HCEC 1CT (cell line): ENCODE measurements at regions not wholly inside any gene's neighbourhood (a gene's known extent, or its start where the extent isn't known, plus 50 kb on each side); places are given as distances from the start of the nearest gene placed in this dataset.
A peak's percentile ranks its signal among the peaks of the same experiment; 100 is the strongest.
"Not testable (repeated sequence)": the region's sequence is repeated elsewhere in the genome, so short reads cannot be mapped to it uniquely, and the experiment has no call there.

Experiments
- DNase-seq: peaks from one replicate; pipeline ENCODE4 v3.0.0-alpha.2; 2017

DNA sequence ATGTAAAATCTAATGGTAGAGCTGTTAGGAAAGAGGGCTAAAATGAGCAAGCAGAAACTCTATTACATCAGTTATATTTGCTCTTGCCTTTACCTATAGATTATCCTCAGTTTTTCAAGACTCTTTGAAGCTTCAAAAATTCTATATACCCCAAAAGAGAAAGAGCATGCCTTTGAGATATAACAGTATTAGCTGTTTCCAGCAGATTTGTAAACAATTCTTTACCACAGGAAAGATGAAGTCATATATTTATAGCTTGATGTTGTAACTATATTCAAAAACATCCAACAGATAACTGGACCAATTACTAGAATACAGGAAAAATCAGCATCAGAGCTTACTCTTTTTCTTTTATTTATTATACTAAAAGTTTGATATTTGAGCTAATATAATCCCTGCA is 416.2 kb upstream of the TPK1 start:
- DNase-seq: peak; percentile 32

DNA sequence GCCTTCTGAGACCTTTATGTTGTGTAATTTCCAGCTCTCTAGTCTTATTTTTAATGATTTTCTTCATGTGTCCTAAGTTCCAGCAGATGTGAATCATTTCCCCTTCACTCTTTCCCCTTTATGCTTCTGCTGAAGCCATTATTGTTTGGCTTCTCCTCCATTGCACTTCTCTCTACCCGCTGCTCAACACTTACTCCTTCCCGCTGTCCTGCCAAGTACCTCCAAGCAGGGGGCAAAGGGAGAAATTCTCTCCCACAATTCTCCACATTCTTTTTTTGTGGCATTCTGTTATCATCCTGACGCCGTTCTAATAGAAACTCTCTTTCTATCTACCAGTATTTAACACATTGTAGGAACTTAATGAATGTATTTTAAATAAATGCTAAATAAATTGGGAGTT is 388.9 kb upstream of the TPK1 start:
- no peak for DNase-seq

DNA sequence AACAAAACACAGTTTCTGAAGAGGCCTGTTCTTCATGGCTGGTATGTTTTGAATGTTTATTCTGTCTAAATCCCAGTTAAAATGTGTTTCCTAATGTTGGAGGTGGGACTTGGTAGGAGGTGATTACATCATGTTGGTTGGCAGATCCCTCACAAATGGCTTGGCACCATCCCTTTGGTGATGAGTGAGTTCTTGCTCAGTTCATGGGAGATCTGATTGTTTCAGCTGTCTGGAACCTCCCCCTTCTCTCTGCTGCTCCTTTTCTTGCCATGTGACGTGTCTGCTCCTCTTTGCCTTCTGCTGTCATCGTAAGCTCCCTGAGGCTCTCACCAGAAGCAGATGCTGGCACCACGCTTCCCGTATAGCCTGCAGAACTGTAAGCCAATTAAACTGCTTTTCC is 383.6 kb upstream of the TPK1 start:
- DNase-seq: no peak

DNA sequence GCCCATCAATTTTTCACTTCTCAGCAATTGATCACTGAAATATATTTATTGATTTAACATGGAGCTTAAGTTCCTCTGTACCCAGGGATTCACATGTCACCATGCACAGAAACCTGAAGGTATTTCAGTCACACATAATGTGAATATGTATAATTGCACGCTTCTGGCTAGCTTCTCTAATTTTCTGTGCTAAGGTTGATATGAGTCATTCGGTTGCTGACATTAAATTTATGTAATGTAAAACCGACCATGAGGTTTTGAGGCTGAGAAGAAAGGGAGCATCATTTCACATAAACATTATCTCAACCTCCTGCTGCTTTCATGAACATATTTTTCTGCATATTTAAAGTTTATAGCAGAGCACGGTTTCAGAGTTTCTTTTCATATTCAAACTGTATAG is 381.0 kb upstream of the TPK1 start:
- DNase-seq: no peak

DNA sequence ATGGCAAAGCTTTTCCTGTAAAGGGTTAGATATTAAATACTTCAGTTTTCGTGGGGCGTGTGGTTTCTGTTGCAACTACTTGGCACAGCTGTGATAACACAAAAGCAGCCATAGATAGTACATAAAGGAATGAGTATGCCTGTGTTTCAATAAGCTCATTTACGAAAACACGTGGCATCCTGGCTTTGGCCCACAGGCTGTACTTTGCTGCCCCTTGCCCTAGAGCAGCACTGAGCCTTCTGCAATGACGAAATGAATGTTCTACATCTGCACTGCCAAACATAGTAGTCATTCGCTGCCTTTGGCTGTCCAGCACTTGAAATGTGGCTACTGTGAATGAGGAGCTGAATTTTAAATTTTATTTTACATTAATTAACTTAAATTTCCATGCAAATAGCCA is 376.2 kb upstream of the TPK1 start:
- DNase-seq: peak; percentile 75

DNA sequence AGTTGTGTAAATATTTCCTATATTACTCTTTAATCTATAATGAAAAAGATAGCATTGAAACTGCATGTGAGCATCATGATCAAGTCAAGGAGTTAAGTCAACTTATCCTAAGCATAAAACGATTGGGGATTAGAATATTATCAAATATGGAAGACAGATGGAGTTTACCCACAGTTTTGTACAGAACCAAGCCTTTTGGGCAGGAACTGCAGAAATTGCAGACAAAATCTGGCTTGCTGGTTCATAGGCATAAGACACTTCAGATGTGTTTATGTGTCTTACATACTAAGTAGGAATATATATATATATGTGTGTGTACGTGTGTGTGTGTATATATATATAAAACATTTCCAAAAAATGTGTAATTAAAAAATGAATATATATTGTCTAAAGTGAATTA is 375.4 kb upstream of the TPK1 start:
- DNase-seq: no peak

DNA sequence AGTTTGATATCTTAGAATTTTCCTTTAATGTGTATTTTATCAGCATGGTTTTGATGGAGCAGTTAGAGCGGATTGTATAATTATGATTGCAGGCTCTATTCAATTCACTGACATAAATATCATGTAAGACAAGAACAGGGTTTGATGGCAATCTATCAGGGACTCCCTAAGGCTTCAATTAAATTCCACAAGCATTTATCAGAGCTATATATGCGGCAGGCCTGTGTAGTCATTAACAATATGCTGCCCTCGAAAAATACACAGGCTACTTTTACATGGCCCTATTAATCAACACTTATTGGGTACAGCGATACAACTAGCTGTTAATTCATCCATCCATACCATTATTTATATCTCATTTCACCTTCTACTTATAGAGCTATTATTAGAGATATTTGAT is 358.1 kb upstream of the TPK1 start:
- no peak for DNase-seq

DNA sequence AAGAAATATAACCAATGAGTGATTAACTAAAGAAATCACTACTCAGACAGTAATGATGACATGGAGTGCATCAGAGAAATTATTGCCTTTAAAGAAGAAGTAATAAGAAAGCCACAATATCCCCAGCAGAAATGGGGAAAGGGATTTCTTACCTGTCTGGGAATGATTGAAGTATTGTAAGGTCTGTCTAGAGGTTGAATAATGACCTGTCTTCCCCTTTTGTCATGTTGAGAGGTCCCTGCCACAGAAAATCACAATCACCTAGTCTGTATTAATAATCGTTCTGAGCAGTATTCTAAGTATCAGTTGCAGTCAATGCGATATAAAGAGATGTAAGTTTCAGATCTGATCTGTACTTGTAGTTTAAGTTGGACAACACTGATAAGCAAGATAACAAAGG is 349.1 kb upstream of the TPK1 start:
- DNase-seq: no peak

DNA sequence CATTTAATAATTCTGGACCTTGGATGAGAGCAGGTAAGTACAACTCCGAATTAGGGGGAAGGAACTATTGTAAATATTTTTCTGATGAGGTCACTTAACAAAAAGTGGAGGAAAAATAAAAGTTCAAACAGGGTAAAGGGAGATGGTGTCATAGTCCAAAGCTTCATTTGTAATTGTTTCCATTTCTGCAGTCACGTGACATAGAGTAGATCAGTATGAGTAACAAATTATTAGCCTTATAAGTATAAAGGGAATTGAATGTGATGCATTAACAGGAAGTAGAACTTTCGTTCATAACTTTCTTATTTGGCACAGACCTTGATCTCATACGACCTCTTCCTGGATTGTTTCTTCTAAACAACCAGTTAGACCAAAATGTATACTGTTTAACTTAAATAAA is 347.2 kb upstream of the TPK1 start:
- peak; percentile 10 for DNase-seq

DNA sequence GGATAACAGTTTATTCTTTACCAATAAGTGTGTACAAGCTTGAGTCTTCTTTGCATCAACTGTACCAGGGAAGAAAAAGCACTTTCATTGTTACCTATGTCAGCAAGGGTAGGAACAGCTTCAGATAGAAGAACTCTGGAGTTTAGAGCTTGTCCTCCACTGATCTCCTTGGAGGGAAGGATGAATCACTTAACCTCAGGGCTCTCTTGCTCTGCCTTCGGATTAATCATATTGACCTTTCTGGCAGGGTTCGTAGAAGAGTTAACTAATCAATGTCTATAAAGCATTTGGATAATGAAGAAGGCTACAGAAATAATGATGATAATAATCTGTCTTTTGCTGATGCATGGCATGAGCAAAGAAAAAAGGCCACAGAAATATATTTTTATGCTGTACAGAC is 339.5 kb upstream of the TPK1 start:
- peak; percentile 51 for DNase-seq

DNA sequence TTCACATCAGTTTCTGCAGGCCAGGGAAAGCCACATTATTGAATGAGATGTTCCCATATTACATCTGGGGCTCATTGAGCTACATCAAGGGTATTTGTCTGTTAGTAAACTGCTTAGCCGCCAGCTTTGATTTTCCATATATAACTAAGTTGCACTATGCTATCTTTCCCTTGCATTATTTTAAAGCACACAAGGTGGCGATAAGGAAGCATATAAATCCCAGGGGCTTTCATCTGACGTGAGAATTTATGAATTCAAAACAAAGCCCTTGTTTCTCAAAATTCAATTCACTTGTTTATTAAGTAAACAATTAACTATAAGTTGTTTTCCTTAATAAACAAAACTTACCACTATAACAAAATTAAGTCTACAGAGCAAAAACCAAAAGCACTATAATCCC is 334.1 kb upstream of the TPK1 start:
- DNase-seq: peak; percentile 39

DNA sequence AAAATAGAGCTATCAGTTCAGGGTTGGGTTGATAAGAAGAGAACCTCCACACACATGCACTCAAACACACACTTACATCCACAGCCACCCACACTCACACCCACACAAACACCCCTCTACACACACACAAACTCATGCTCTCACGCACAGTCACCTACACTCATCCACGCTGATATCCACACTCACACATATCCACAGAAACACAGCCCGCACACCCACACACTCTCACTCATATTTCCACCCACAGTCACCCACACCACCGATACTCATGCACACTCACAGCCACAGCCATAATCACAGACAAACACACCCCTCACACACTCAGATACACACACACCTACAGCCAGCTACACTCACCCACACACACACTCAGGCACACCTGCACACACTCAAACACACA is 333.0 kb upstream of the TPK1 start:
- no peak for DNase-seq

DNA sequence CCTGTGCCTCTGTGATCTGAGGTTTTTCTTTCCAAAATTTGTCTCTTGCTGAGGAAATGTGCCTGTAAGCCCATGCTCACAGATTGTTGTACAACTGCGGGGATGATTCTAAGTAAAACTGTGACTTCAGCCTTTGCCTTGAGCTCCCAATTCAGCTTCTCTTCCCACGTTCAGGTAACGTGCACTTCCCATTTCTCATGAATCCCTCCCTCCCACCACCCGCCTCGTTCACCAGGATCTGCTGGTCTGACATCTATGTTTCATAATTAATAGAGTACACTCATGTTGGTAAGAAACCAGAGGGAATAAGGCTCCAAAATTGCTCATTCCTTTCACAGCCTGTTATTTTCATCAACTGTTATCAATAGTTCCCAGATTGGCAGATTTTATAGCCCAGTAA is 332.6 kb upstream of the TPK1 start:
- no peak for DNase-seq

DNA sequence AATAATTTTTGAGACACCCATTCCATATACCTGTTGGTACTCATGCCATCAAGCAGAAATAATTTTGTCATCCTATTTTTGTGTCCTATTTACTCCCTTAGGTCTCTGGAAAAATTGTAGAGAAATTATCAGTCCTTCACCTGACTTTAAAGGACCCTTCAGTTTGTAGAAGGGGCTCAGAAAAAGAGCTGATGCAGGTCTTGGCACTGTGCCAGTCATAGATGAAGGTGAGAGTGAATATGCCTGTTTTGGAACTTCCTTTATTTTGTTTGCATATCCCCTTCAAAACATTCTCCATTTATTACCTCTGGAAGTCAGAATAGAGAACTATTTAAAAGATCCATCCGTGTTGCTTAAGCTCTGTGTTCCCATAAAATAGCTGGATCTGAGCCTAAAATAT is 321.0 kb upstream of the TPK1 start:
- no peak for DNase-seq

DNA sequence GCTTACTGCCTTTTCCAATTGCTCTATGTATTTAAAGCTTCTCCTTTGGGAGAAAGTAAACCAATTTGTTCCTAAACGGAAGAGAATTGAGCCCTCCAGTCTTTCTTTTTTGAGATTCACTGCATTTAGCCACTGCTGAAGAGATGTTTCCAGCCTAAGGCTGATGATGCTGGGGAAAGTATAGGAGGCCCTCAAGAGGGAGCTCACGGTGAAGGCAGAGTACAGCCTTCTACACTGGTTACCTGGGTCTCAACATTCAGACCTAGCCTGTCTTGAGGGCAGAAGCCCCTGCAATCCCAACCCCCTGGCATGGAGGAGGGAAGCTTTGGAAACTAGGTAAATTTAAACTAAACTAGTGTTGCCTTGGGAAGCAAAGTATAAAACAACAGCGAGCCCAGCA is 316.7 kb upstream of the TPK1 start:
- no peak for DNase-seq

DNA sequence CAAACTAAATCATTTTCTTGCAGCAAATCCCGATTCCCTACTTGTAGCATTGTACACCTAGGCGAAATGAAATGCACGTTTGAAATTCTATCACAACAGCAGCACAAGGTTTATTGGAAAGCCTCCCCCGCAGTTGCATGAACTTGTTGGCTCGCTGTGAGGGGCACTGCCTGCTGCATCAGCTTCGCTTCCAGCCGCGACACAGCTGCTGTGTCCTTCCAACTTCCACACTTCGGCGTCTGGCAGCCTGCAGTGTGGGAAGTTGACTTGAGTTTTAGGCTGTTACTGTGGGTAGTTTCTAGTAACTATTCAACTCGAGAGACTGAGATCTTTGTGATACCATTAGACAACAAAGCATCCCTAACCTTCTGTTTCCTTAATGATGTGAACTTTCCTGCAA is 315.8 kb upstream of the TPK1 start:
- no peak for DNase-seq

DNA sequence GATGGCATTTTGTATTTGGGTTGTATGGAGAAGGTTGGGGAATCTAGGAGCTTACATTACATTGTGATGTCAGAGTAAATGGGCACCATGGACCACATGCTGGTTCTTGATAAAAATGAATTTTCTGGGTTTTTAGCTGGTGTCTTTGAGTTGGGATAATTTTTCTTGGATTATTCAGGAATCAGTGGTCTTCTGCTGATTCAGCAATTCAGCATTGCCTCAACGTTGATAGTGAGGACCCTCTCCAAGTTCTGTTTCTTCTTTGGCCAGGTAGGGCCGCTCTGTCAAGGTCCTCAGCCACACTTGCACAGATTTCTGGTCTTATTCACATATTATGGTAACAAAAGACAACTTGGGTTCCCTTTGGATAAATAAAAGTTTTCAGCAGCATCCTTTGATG is 312.0 kb upstream of the TPK1 start:
- no peak for DNase-seq

DNA sequence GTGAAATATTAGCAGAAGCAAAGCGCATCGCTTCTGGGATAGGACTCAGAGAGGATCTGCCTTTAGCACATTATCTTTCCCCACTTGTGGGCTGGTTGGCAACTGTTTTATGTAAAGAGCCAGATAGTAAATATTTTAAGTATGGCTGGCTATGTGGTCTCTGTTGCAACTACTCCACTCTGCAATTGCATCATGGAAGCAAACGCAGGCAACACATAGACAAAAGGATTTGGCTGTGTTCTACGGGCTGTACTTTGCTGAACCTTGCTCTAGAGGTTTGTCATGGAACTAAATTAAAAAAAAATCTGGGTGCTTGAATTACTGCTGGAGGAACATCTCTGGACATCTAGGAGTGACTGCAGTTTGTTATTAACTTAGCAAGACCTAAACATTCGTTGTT is 307.8 kb upstream of the TPK1 start:
- no peak for DNase-seq

DNA sequence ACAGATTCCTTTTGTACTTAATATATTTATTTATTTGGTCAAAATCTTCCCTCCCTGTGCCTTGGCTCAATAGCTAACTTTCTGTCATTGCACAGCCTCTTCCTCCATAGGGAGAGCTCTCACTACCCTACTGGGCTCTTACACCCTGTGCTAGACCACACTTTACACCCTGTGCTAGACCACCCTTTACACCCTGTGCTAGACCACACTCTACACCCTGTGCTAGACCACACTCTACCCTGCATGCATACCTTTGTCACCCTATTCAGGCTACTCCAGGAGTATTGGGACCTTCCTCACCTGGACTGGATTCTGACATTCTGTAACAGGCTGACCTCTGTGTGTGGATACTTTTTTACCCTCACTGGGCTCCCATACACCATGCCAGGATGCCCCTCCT is 298.5 kb upstream of the TPK1 start:
- no peak for DNase-seq

DNA sequence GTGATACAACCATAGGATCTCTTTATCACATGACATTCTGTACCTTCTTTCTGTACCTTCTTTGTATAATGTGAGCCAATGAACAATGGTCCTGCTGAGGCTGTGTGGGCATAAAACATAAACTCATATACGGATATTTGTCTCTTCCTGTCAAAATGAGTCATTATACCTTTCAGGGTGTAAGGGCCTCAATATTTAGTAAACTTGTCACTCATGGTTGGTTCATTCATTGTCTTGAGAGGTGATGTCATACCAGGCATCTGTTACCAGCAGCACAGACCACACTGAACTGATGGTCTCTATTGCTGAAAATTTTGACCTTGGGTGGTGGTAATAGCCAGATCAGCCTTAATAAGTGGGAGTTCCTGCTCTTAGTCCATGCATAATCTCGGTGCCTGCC is 287.6 kb upstream of the TPK1 start:
- no peak for DNase-seq

DNA sequence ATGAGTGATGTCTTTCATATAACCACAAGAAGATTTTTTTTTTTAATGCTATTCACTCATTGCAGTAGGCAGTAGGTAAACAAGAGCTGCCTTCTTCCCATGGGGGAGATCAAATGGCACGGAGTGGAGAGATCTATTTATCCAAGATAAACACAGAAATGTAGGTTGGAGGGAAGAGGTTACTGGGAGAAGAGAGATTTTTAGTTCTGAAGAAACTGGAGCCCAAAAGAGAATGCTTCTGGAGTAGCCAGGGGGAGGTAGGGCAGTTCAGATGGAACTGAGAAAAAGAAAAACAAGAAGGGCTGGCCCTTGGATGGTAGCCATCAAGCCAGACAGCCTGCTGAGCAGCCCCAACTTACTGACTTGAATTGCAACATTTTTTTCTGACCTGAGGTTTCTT is 270.1 kb upstream of the TPK1 start:
- DNase-seq: peak; percentile 3

DNA sequence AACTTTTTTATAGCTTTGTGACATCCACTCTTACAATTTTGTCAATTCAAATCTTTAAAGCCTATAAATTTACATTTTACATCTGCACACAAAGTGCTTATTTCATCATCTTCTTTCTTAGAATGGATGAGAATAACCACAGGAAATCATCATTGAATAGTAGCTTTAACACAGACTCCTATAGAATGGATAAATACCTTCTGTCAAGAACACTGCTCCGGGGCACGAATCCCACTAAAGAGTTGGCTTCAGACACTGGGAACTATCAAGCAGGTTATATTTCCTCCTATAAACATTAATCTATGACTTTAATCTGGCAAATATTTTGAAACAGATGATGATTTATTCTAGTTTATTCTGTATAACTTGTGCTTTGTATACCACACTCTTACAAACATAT is 269.7 kb upstream of the TPK1 start:
- DNase-seq: no peak

DNA sequence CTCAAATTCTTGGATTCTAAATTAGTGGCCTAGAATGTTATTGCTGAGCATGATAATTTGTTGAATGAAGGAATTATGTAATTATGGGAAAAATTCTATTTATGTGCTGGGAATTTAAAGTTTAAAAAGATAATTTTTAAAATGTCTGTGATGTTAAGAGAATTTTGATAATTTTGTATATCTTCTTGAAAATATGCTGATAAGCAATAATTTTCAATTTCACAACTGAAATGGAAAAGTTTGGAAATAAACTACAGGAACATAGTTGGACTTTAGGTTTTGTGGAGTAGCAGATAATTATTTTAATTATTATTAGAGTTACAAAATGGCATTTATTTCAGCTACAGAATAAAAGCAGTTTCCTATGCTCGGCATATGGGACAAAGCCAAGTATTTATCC is 268.5 kb upstream of the TPK1 start:
- no peak for DNase-seq

DNA sequence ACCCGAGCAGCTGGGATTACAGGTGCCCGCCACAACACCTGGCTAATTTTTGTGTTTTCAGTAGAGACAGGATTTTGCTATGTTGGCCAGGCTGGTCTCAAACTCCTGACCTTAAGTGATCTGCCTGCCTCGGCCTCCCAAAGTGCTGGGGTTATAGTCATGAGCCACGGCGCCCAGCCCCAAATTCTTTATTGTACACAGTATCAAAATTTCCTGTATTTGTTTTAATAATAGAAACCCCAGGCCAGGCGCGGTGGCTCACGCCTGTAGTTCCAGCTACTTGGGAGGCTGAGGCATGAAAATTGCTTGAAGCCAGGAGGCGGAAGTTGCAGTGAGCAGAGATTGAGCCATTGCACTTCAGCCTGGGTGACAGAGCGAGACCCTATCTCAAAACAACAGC is 266.3 kb upstream of the TPK1 start:
- not testable (repeated sequence) for DNase-seq

DNA sequence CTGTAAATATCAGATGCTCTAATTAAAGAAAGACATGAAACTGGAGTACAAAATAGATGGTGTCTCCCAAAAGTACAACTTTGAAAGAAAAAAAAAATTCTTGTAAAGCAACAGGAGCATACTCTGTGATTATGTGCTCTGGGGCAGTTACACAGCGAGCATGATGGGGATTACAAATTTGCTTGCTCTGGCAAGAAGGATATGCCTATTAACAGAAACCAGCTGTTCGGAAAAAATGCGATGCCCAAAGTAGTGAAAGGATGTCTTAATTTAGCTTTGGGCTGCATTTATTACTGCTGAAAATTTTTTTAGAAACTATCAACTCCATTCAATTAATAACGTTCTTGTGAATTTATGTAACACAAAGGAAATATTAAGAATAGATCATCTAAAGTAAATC is 256.9 kb upstream of the TPK1 start:
- no peak for DNase-seq

DNA sequence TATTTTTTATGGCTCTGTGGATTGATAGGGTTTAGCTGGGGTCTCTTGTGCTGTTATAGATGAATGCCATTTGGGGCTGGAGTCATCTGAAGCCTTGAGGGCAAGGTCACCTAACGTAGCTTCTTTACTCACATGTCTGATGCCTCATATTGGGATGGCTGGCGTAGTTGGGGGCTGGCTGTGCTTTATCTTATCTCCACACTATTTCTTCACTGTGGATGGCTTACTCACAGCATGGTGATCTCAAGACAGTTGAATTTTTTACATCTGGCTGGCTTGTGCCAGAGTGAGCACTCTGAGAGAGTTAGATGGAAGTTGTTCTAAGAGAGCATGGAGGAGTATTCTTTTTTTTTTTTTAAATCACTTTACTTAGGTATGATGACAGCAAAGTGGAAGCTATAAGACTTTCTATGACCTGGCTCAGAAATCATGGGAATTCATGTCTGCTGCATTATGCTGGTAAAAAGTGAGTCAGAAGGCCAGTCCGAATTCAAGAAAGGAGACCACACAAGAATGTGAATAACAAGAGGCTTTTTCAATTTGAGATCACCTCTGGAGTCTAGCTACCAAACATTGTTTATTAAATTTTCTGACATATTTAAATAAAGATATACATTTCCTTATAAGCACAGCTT is 252.4 kb upstream of the TPK1 start:
- no peak for DNase-seq
